Activated naive CD4-positive, alpha-beta T cell treated with anti-CD3 and anti-CD28 coated beads for 36 hours (primary cell): ENCODE measurements at regions not wholly inside any gene's neighbourhood (a gene's known extent, or its start where the extent isn't known, plus 50 kb on each side); places are given as distances from the start of the nearest gene placed in this dataset.
"Not testable (repeated sequence)": the region's sequence is repeated elsewhere in the genome, so short reads cannot be mapped to it uniquely, and the experiment has no call there.

Experiments used
- CTCF ChIA-PET: fragments of 350-600 bp; sonication (Branson Sonifier 250); formaldehyde crosslinking; loops from one replicate; lab custom pipeline; 2021; ENCODE audit warnings: antibody characterized with exemption; lab: Charles Lee
- DNase-seq: peaks from one replicate; pipeline ENCODE4 v3.0.0-alpha.2; 2020
- H3K27ac Mint-ChIP-seq: one replicate; pipeline ENCODE4 v1.8.0; 2021; ENCODE audit warnings: mild to moderate bottlenecking, mixed read lengths
- H3K27me3 Mint-ChIP-seq: one replicate; pipeline ENCODE4 v1.8.0; 2021; ENCODE audit warnings: low read depth, mixed read lengths
- H3K36me3 Mint-ChIP-seq: one replicate; pipeline ENCODE4 v1.8.0; 2021; ENCODE audit warnings: low read depth, mixed read lengths
- H3K4me1 Mint-ChIP-seq: one replicate; pipeline ENCODE4 v1.8.0; 2021; ENCODE audit warnings: low read depth, mixed read lengths
- H3K4me3 Mint-ChIP-seq: one replicate; pipeline ENCODE4 v1.8.0; 2021; ENCODE audit warnings: mild to moderate bottlenecking, moderate library complexity, mixed read lengths
- H3K9me3 Mint-ChIP-seq: one replicate; pipeline ENCODE4 v1.8.0; 2021; ENCODE audit warnings: mixed read lengths
- intact Hi-C: fragments of 100-400 bp; cut with micrococcal nuclease; formaldehyde crosslinking; loops from one replicate; pipeline ENCODE4 v1.15.1; 2023

- CTCF ChIA-PET, intact Hi-C loops, H3K4me1 Mint-ChIP-seq, H3K27me3 Mint-ChIP-seq, H3K36me3 Mint-ChIP-seq, H3K4me3 Mint-ChIP-seq, H3K27ac Mint-ChIP-seq, H3K9me3 Mint-ChIP-seq, DNase-seq: not testable (repeated sequence)
Measured at GRCh38 chr21:25531538-25532250, 75.6 kb downstream of the MRPL39 start.

- H3K4me3 Mint-ChIP-seq: no peak overlapping the region
- H3K27me3 Mint-ChIP-seq: peaks cover 3% of the 10 kb centered on the region
- no peak for DNase-seq
- no peaks in the 10 kb centered on the region for H3K4me1 Mint-ChIP-seq
- no peaks in the 10 kb centered on the region for H3K9me3 Mint-ChIP-seq
- CTCF ChIA-PET: no interaction called here
- intact Hi-C loops: no loop called here
- H3K27ac Mint-ChIP-seq: no peak overlapping the region
- H3K36me3 Mint-ChIP-seq: no peaks in the 10 kb centered on the region
Measured at GRCh38 chr21:25528515-25528914, 78.8 kb downstream of the MRPL39 start.

GRCh38 chr21:25518491-25518911 lies 88.8 kb downstream of the MRPL39 start:
- Mint-ChIP-seq H3K27me3 (no peaks in the 10 kb centered on the region), H3K36me3 (no peaks in the 10 kb centered on the region), H3K4me3 (no peak overlapping the region), H3K27ac (no peak overlapping the region), H3K9me3 (no peaks in the 10 kb centered on the region), H3K4me1 (peaks cover 25% of the 10 kb centered on the region)
- intact Hi-C loops: no loop called here
- no peak for DNase-seq
- CTCF ChIA-PET: no interaction called here

- Mint-ChIP-seq H3K27me3 (no peaks in the 10 kb centered on the region), H3K4me1 (peaks cover 46% of the 10 kb centered on the region), H3K27ac (no peak overlapping the region), H3K9me3 (no peaks in the 10 kb centered on the region), H3K4me3 (no peak overlapping the region), H3K36me3 (peaks cover 2% of the 10 kb centered on the region)
- CTCF ChIA-PET: interaction anchor here (0.8 kb wide), 1 partner anchor 19 kb away, joined by 3 read pairs; no protein-coding TSS in a partner anchor
- intact Hi-C loops: loop anchor here (1.0 kb wide), 1 partner anchor 28 kb away; no protein-coding TSS in a partner anchor
- DNase-seq: no peak
Measured at GRCh38 chr21:25515484-25516405, 91.5 kb downstream of the MRPL39 start.

GRCh38 chr21:25513810-25514209 lies 93.5 kb downstream of the MRPL39 start:
- H3K27me3 Mint-ChIP-seq: no peaks in the 10 kb centered on the region
- intact Hi-C loops: loop anchor here (5.0 kb wide), 1 partner anchor 653 kb away; no protein-coding TSS in a partner anchor
- peaks cover 54% of the 10 kb centered on the region for H3K4me1 Mint-ChIP-seq
- no peak overlapping the region for H3K4me3 Mint-ChIP-seq
- CTCF ChIA-PET: interaction anchor here (0.5 to 1.3 kb wide), 2 partner anchors 63 to 71 kb away, joined by 3 read pairs; no protein-coding TSS in a partner anchor
- DNase-seq: no peak
- peaks cover 2% of the 10 kb centered on the region for H3K36me3 Mint-ChIP-seq
- no peaks in the 10 kb centered on the region for H3K9me3 Mint-ChIP-seq
- H3K27ac Mint-ChIP-seq: peak overlapping the region; percentile 62

- CTCF ChIA-PET: interaction anchor here (0.6 to 1.3 kb wide), 6 partner anchors 24 to 557 kb away, joined by 3 to 5 read pairs (median 3); no protein-coding TSS in a partner anchor
- no peaks in the 10 kb centered on the region for H3K27me3 Mint-ChIP-seq
- intact Hi-C loops: loop anchor here (5.0 kb wide), 1 partner anchor 655 kb away; no protein-coding TSS in a partner anchor
- peaks cover 2% of the 10 kb centered on the region for H3K36me3 Mint-ChIP-seq
- H3K4me3 Mint-ChIP-seq: peak overlapping the region; percentile 49
- peaks cover 67% of the 10 kb centered on the region for H3K4me1 Mint-ChIP-seq
- peak overlapping the region; percentile 84 for H3K27ac Mint-ChIP-seq
- H3K9me3 Mint-ChIP-seq: no peaks in the 10 kb centered on the region
- DNase-seq: no peak
Measured at GRCh38 chr21:25512095-25513081, 94.9 kb downstream of the MRPL39 start.

- Mint-ChIP-seq H3K27ac (peak overlapping the region; percentile 85), H3K36me3 (peaks cover 2% of the 10 kb centered on the region), H3K4me1 (peaks cover 73% of the 10 kb centered on the region), H3K4me3 (peak overlapping the region; percentile 25), H3K9me3 (no peaks in the 10 kb centered on the region), H3K27me3 (no peaks in the 10 kb centered on the region)
- no peak for DNase-seq
- CTCF ChIA-PET: interaction anchor here (1.4 to 1.5 kb wide), 2 partner anchors 54 to 89 kb away, joined by 4 to 6 read pairs; no protein-coding TSS in a partner anchor
- intact Hi-C loops: loop anchor here (1.0 to 5.0 kb wide), 9 partner anchors 8 to 657 kb away; no protein-coding TSS in a partner anchor
Measured at GRCh38 chr21:25509862-25510261, 97.4 kb downstream of the MRPL39 start.

GRCh38 chr21:25508364-25508763 lies 98.9 kb downstream of the MRPL39 start:
- peak overlapping the region; percentile 40 for H3K4me3 Mint-ChIP-seq
- CTCF ChIA-PET: interaction anchor here (1.2 to 3.3 kb wide), 5 partner anchors 52 to 87 kb away, joined by 4 to 17 read pairs (median 8); no protein-coding TSS in a partner anchor
- DNase-seq: no peak
- peaks cover 6% of the 10 kb centered on the region for H3K9me3 Mint-ChIP-seq
- H3K4me1 Mint-ChIP-seq: peaks cover 76% of the 10 kb centered on the region
- peak overlapping the region; percentile 81 for H3K27ac Mint-ChIP-seq
- peaks cover 8% of the 10 kb centered on the region for H3K36me3 Mint-ChIP-seq
- intact Hi-C loops: no loop called here
- H3K27me3 Mint-ChIP-seq: no peaks in the 10 kb centered on the region

- peaks cover 9% of the 10 kb centered on the region for H3K36me3 Mint-ChIP-seq
- no peaks in the 10 kb centered on the region for H3K27me3 Mint-ChIP-seq
- peak overlapping the region; percentile 70 for H3K27ac Mint-ChIP-seq
- H3K4me3 Mint-ChIP-seq: no peak overlapping the region
- peaks cover 75% of the 10 kb centered on the region for H3K4me1 Mint-ChIP-seq
- CTCF ChIA-PET: interaction anchor here (0.9 to 3.3 kb wide), 8 partner anchors 17 to 91 kb away, joined by 3 to 17 read pairs (median 6); no protein-coding TSS in a partner anchor
- intact Hi-C loops: loop anchor here (1.0 kb wide), 1 partner anchor 43 kb away; no protein-coding TSS in a partner anchor
- H3K9me3 Mint-ChIP-seq: peaks cover 6% of the 10 kb centered on the region
- peak; percentile 55 for DNase-seq
Measured at GRCh38 chr21:25507522-25507921, 99.8 kb downstream of the MRPL39 start.

- intact Hi-C loops: loop anchor here (1.0 kb wide), 1 partner anchor 43 kb away; no protein-coding TSS in a partner anchor
- H3K27me3 Mint-ChIP-seq: no peaks in the 10 kb centered on the region
- peak overlapping the region; percentile 70 for H3K27ac Mint-ChIP-seq
- DNase-seq: no peak
- H3K36me3 Mint-ChIP-seq: peaks cover 9% of the 10 kb centered on the region
- CTCF ChIA-PET: interaction anchor here (1.1 to 3.3 kb wide), 6 partner anchors 16 to 86 kb away, joined by 3 to 17 read pairs (median 6); no protein-coding TSS in a partner anchor
- peaks cover 75% of the 10 kb centered on the region for H3K4me1 Mint-ChIP-seq
- no peak overlapping the region for H3K4me3 Mint-ChIP-seq
- H3K9me3 Mint-ChIP-seq: peaks cover 6% of the 10 kb centered on the region
Measured at GRCh38 chr21:25506887-25507286, 100.4 kb downstream of the MRPL39 start.

- intact Hi-C loops: no loop called here
- Mint-ChIP-seq H3K9me3 (peaks cover 6% of the 10 kb centered on the region), H3K4me3 (no peak overlapping the region), H3K4me1 (peaks cover 78% of the 10 kb centered on the region), H3K27me3 (no peaks in the 10 kb centered on the region), H3K36me3 (peaks cover 9% of the 10 kb centered on the region), H3K27ac (no peak overlapping the region)
- CTCF ChIA-PET: interaction anchor here (1.4 to 3.3 kb wide), 3 partner anchors 15 to 85 kb away, joined by 3 to 17 read pairs (median 5); no protein-coding TSS in a partner anchor
- DNase-seq: no peak
Measured at GRCh38 chr21:25506261-25506660, 101.0 kb downstream of the MRPL39 start.
